Brain pericyte (primary cell): ENCODE measurements at regions not wholly inside any gene's neighbourhood (a gene's known extent, or its start where the extent isn't known, plus 50 kb on each side); places are given as distances from the start of the nearest gene placed in this dataset.
A peak's percentile ranks its signal among the peaks of the same experiment; 100 is the strongest.

ENCODE experiments used
- DNase-seq: peaks from one replicate; pipeline ENCODE4 v3.0.0-alpha.2; 2012; ENCODE audit warnings: low read depth, low spot score

GRCh38 chr11:27604416-27604815, 95.8 kb downstream of the BDNF start:
- no peak for DNase-seq

- DNase-seq: no peak
These were observed 96.8 kb downstream of the BDNF start for GRCh38 chr11:27603376-27603990.

- DNase-seq: no peak
These were observed 94.1 kb upstream of the LIN7C start for GRCh38 chr11:27600656-27601055.

- DNase-seq: no peak
These were observed 92.6 kb upstream of the LIN7C start for GRCh38 chr11:27599217-27599616.

- no peak for DNase-seq
These were observed 90.2 kb upstream of the LIN7C start for GRCh38 chr11:27596802-27597201.

GRCh38 chr11:27596388-27596787, 89.8 kb upstream of the LIN7C start:
- no peak for DNase-seq

GRCh38 chr11:27592098-27592780, 85.7 kb upstream of the LIN7C start:
- DNase-seq: no peak

GRCh38 chr11:27582621-27583020, 76.1 kb upstream of the LIN7C start:
- DNase-seq: no peak

GRCh38 chr11:27574342-27574741, 67.8 kb upstream of the LIN7C start:
- no peak for DNase-seq

- DNase-seq: no peak
These were observed 66.5 kb upstream of the LIN7C start for GRCh38 chr11:27573024-27573423.

GRCh38 chr11:27571154-27571810, 64.7 kb upstream of the LIN7C start:
- peak; percentile 2 for DNase-seq

- no peak for DNase-seq
These were observed 64.0 kb upstream of the LIN7C start for GRCh38 chr11:27570542-27570941.

- no peak for DNase-seq
These were observed 57.1 kb upstream of the LIN7C start for GRCh38 chr11:27563641-27564040.

GRCh38 chr11:27563201-27563600, 56.6 kb upstream of the LIN7C start:
- no peak for DNase-seq

GRCh38 chr11:27558401-27558800, 51.8 kb upstream of the LIN7C start:
- no peak for DNase-seq

GRCh38 chr11:27557226-27557625, 50.7 kb upstream of the LIN7C start:
- no peak for DNase-seq
